K562 (cell line): ENCODE measurements at regions not wholly inside any gene's neighbourhood (a gene's known extent, or its start where the extent isn't known, plus 50 kb on each side); places are given as distances from the start of the nearest gene placed in this dataset.
A peak's percentile ranks its signal among the peaks of the same experiment; 100 is the strongest.

Source experiments
- ATF2 ChIP-seq: sonication (generic); formaldehyde crosslinking; IDR thresholded peaks from 2 replicates; pipeline ENCODE4 v1.8.1; 2022; ENCODE audit warnings: missing genetic modification reagents
- CCNT2 ChIP-seq: IDR thresholded peaks from 2 replicates; pipeline ENCODE4 v1.6.1; 2011; ENCODE audit warnings: borderline replicate concordance, low read depth, mild to moderate bottlenecking, moderate library complexity, mixed read lengths, low read length; ENCODE audit not compliant: insufficient read length; ENCODE audit errors: extremely low read depth
- ERF ChIP-seq: fragments of 450-650 bp; formaldehyde crosslinking; IDR thresholded peaks from 2 replicates; pipeline ENCODE4 v1.4.0; 2020; ENCODE audit warnings: mild to moderate bottlenecking, mixed read lengths
- FOS ChIP-seq: IDR thresholded peaks from 3 replicates; pipeline ENCODE4 v1.6.1; 2011; ENCODE audit not compliant: insufficient read length; ENCODE audit errors: extremely low read depth
- FOXK2 ChIP-seq, 2 experiments: fragments of 450-650 bp; IDR thresholded peaks in 1 of 2; conservative IDR thresholded peaks in 1 of 2; 2 replicates each; pipeline ENCODE4 v1.6.1; 2016; ENCODE audit warnings: low read depth in 2 of 2, mild to moderate bottlenecking in 1 of 2
- FOXP1 ChIP-seq: sonication (generic); formaldehyde crosslinking; IDR thresholded peaks from 2 replicates; pipeline ENCODE4 v1.8.0; 2022; ENCODE audit warnings: mild to moderate bottlenecking, missing genetic modification reagents
- HBP1 ChIP-seq: fragments of 450-650 bp; formaldehyde crosslinking; IDR thresholded peaks from 2 replicates; pipeline ENCODE4 v1.4.0; 2022; ENCODE audit warnings: missing genetic modification characterization
- HLTF ChIP-seq: fragments of 450-650 bp; IDR thresholded peaks from 2 replicates; pipeline ENCODE4 v1.6.1; 2016
- MAZ ChIP-seq, 2 experiments: fragments of 450-650 bp in 1 of 2; sonication (generic) in 1 of 2; formaldehyde crosslinking; IDR thresholded peaks in 1 of 2; conservative IDR thresholded peaks in 1 of 2; 2 replicates each; pipeline versions ENCODE4 v1.4.0 to v1.5.0; 2020; ENCODE audit warnings: mild to moderate bottlenecking in 1 of 2, missing genetic modification reagents in 1 of 2
- NFIC ChIP-seq: fragments of 450-650 bp; IDR thresholded peaks from 2 replicates; pipeline ENCODE4 v1.6.1; 2017; ENCODE audit warnings: mild to moderate bottlenecking, inconsistent platforms
- PTRF ChIP-seq: fragments of 450-650 bp; IDR thresholded peaks from 2 replicates; pipeline ENCODE4 v1.6.1; 2016; ENCODE audit warnings: mild to moderate bottlenecking, missing genetic modification characterization, missing compliant biosample characterization
- RB1 ChIP-seq: fragments of 450-650 bp; IDR thresholded peaks from 2 replicates; pipeline ENCODE4 v1.6.1; 2017; ENCODE audit warnings: low read depth, mild to moderate bottlenecking
- RBM17 ChIP-seq: fragments of 200-400 bp; formaldehyde crosslinking; IDR thresholded peaks from 2 replicates; pipeline ENCODE4 v1.6.1; 2017; ENCODE audit warnings: low read depth, mild to moderate bottlenecking, low read length, borderline replicate concordance
- RBM39 ChIP-seq: fragments of 200-400 bp; formaldehyde crosslinking; optimal IDR thresholded peaks from 2 replicates; pipeline ENCODE3; 2018; ENCODE audit warnings: low read depth, low read length
- RFX1 ChIP-seq: fragments of 450-650 bp; IDR thresholded peaks from 2 replicates; pipeline ENCODE4 v1.6.1; 2016; ENCODE audit warnings: mild to moderate bottlenecking, moderate library complexity
- ZFPM2 ChIP-seq: fragments of 250-450 bp; sonication (Bioruptor Pico); IDR thresholded peaks from 2 replicates; pipeline ENCODE4 v1.5.1; 2022; ENCODE audit warnings: mild to moderate bottlenecking
- ZNF165 ChIP-seq: fragments of 250-450 bp; sonication (Bioruptor Pico); IDR thresholded peaks from 2 replicates; pipeline ENCODE4 v1.4.0; 2020; ENCODE audit warnings: borderline replicate concordance
- ZNF384 ChIP-seq: IDR thresholded peaks from 2 replicates; pipeline ENCODE4 v1.6.1; 2012; ENCODE audit warnings: low read depth, low read length, improper control_type of control experiment
- ZNF512 ChIP-seq: IDR thresholded peaks from 2 replicates; pipeline ENCODE4 v1.6.1; 2016; ENCODE audit warnings: missing genetic modification characterization, missing compliant biosample characterization
- ZNF717 ChIP-seq: fragments of 250-450 bp; sonication (Bioruptor Pico); IDR thresholded peaks from 2 replicates; pipeline ENCODE4 v1.5.0; 2021
- ZSCAN32 ChIP-seq: fragments of 450-650 bp; formaldehyde crosslinking; IDR thresholded peaks from 2 replicates; pipeline ENCODE4 v1.4.0; 2020; ENCODE audit warnings: mild to moderate bottlenecking, moderate library complexity
- TF ChIP-seq, protein P1 (sequence below): fragments of 450-650 bp; formaldehyde crosslinking; IDR thresholded peaks from 2 replicates; pipeline ENCODE4 v1.4.0; 2020; ENCODE audit warnings: mild to moderate bottlenecking
- TF ChIP-seq, protein P2 (sequence below): fragments of 450-650 bp; formaldehyde crosslinking; IDR thresholded peaks from 2 replicates; pipeline ENCODE4 v1.4.0; 2020; ENCODE audit warnings: mild to moderate bottlenecking, moderate library complexity

DNA sequence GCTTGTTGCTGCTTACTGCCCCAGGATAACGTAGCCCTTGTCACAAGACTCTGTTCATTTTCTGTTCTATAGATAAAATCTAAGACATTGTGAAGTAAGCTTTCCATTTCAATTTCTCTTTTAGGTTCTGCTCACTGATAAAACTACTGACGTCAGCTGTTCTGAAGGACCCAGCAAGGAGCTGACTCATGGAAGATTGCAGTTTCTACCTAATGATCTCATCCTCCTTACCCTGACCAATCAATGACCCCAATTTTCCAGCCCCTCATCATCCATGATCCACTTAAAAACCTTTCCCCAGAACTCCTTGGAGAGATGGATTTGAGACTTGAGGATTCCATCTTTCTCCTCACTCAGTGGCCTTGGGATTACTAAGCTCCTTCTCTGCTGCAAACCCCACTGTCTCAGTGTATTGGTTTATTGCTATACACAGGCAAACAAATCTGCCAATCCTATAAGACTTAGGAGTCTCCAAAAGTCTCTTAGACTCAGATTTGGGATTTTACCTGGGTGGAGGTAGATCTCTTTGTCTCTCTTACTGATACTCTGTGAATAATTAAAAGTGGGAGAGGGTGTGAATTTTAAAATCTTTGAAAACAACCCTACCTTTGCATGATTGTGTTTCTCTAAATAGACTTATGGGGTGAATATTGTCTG lies 109.2 kb upstream of the TRIM24 start (continued):
- TF ChIP-seq RBM17 (no peak), ZFPM2 (CRISPR knock-in tag) (no peak), ZNF165 (CRISPR knock-in tag) (peak; percentile 43; the same call in 1 of the 2 replicates), HLTF (no peak), ZNF512 (tag) (no peak), ZNF384 (no peak), ZNF717 (CRISPR knock-in tag) (no peak), MAZ (CRISPR knock-in tag; conservative IDR thresholded peaks at IDR 0.05 in 1 of 2, IDR thresholded peaks at IDR 0.05 in 1 of 2) (peak in 1 of 2 experiments; percentile 61; a peak in 1 of 4 replicates), FOXP1 (no peak), HBP1 (CRISPR knock-in tag) (no peak), PTRF (tag) (no peak), CCNT2 (peak; percentile 34), ERF (CRISPR knock-in tag) (no peak), NFIC (peak; percentile 29), RFX1 (no peak), ATF2 (no peak), FOS (no peak), FOXK2 (conservative IDR thresholded peaks at IDR 0.05 in 1 of 2, IDR thresholded peaks at IDR 0.05 in 1 of 2; ENCODE audit: low read depth in 2 of 2) (peak; percentile 25 to 36; a peak in 1 of 4 replicates), ZSCAN32 (CRISPR knock-in tag) (no peak), RBM39 (no peak), RB1 (no peak)
- TF ChIP-seq, protein P1, sequence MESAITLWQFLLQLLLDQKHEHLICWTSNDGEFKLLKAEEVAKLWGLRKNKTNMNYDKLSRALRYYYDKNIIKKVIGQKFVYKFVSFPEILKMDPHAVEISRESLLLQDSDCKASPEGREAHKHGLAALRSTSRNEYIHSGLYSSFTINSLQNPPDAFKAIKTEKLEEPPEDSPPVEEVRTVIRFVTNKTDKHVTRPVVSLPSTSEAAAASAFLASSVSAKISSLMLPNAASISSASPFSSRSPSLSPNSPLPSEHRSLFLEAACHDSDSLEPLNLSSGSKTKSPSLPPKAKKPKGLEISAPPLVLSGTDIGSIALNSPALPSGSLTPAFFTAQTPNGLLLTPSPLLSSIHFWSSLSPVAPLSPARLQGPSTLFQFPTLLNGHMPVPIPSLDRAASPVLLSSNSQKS (CRISPR knock-in tag): no peak
- TF ChIP-seq, protein P2, sequence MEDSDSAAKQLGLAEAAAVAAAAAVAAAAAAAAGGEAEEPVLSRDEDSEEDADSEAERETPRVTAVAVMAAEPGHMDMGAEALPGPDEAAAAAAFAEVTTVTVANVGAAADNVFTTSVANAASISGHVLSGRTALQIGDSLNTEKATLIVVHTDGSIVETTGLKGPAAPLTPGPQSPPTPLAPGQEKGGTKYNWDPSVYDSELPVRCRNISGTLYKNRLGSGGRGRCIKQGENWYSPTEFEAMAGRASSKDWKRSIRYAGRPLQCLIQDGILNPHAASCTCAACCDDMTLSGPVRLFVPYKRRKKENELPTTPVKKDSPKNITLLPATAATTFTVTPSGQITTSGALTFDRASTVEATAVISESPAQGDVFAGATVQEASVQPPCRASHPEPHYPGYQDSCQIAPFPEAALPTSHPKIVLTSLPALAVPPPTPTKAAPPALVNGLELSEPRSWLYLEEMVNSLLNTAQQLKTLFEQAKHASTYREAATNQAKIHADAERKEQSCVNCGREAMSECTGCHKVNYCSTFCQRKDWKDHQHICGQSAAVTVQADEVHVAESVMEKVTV (CRISPR knock-in tag): peak; percentile 50; the same call in 1 of the 2 replicates
